ENCODE measurements at regions not wholly inside any gene's neighbourhood (a gene's known extent, or its start where the extent isn't known, plus 50 kb on each side); places are given as distances from the start of the nearest gene placed in this dataset.

- ATAC-seq (ENCODE audit: low read depth) = no peak
- BruUV-seq (replicated peaks) = no TSS peak
- intact Hi-C loops (cut with micrococcal nuclease) = no loop called here
Measured at GRCh38 chr9:11735391-11735790, 957.8 kb upstream of the TYRP1 start.

More at GRCh38 chr9:11735391-11735790, 957.8 kb upstream of the TYRP1 start:
- Histone ChIP-seq H3K79me1 (ENCODE audit: low read depth in 1 of 2, low read length in 2 of 2) (no peaks in the 10 kb centered on the region), H3K27ac (ENCODE audit: insufficient read depth, low read length) (no peak overlapping the region), H3K27me3 (ENCODE audit: control insufficient read depth, insufficient read depth, low read length) (no peaks in the 10 kb centered on the region), H4K8ac (ENCODE audit: low read depth in 2 of 2, low read length in 2 of 2) (no peak overlapping the region), H2BK20ac (ENCODE audit: low read depth, low read length) (no peak overlapping the region), H3K4me2 (ENCODE audit: low read depth, low read length) (no peak overlapping the region), H4K20me1 (ENCODE audit: insufficient read depth, low read length) (no peaks in the 10 kb centered on the region), H2BK5ac (ENCODE audit: low read depth, low read length, poor library complexity, severe bottlenecking) (no peak overlapping the region), H3K36me3 (ENCODE audit: control insufficient read depth, insufficient read depth, low read length) (no peaks in the 10 kb centered on the region), H3K4me1 (ENCODE audit: control insufficient read depth, insufficient read depth, low read length) (no peaks in the 10 kb centered on the region), H2AK5ac (ENCODE audit: low read depth, low read length) (no peak overlapping the region), H3K4ac (ENCODE audit: low read depth, low read length) (no peak overlapping the region), H4K5ac (ENCODE audit: low read depth, low read length) (no peak overlapping the region), H3K23ac (ENCODE audit: low read depth, low read length) (no peak overlapping the region), H3K4me3 (ENCODE audit: insufficient read depth, low read depth, low read length) (no peak overlapping the region), H3K9me3 (ENCODE audit: control insufficient read depth, insufficient read depth, low read length) (no peaks in the 10 kb centered on the region), H3K18ac (ENCODE audit: low read depth, low read length) (no peak overlapping the region), H4K91ac (ENCODE audit: insufficient read depth, low read depth, low read length) (no peak overlapping the region), H3K9me1 (ENCODE audit: insufficient read depth, low read length) (no peaks in the 10 kb centered on the region), H2AK9ac (replicated peaks; ENCODE audit: low read depth, low read length, poor library complexity) (no peak overlapping the region), H3K9ac (ENCODE audit: low read depth, low read length) (no peak overlapping the region), H3K56ac (ENCODE audit: extremely low read depth, insufficient read depth, low read length) (no peak overlapping the region), H2BK120ac (ENCODE audit: low read depth, low read length) (no peak overlapping the region), H2BK15ac (ENCODE audit: low read depth, low read length) (no peak overlapping the region), H2AFZ (replicated peaks; ENCODE audit: low read length, poor library complexity) (no peak overlapping the region), H3K14ac (replicated peaks; ENCODE audit: low read depth, low read length) (no peak overlapping the region)
- in situ Hi-C loops (cut with MboI; ENCODE audit: low sequenced_read_pairs) = no loop called here
- ChIA-PET CTCF (no interaction called here), POLR2A (ENCODE audit: unreplicated experiment) (no interaction called here)
- dilution Hi-C loops (cut with HindIII; ENCODE audit: low sequenced_read_pairs, unreplicated experiment) = no loop called here
- TF ChIP-seq POLR2A (IDR thresholded peaks at IDR 0.05; ENCODE audit: low read depth, low read length) (no peak), RCOR1 (IDR thresholded peaks at IDR 0.05; ENCODE audit: insufficient replicate concordance, low read length) (no peak)
- no CpG with 5 or more reads among the region's 1 CpG for WGBS, 2 experiments (ENCODE audit: extremely low coverage in 2 of 2, insufficient read length in 1 of 2)
- DNase-seq = no peak

Data from IMR-90 (cell line).